NCI-H82 treated with DMSO at 0.1 percent for 48 hours (cell line): ENCODE measurements at regions not wholly inside any gene's neighbourhood (a gene's known extent, or its start where the extent isn't known, plus 50 kb on each side); places are given as distances from the start of the nearest gene placed in this dataset.
A peak's percentile ranks its signal among the peaks of the same experiment; 100 is the strongest.

ENCODE experiments used
- DNase-seq: peaks from one replicate; lab custom pipeline; 2025; ENCODE audit not compliant: unreplicated experiment; lab: John Stamatoyannopoulos, UW

DNA sequence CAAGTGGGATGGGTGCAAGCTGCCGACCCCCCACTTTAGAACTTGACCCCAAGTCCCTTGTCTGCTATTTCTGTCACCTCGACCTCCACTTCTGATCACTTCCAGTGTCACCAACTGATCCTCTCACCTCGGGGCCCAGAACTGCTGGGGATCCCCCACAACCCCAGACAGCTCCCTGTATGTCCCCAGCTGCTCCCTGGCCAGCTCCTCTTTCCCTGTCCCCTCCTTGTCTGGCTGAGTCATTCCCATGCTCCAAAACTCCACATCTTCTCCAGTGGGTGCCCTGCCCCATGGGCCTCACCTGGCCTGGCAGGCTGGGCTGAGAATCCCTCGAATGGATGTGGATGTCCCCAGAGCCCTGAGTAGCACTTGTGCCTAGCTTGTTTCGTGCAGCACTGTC is 154.3 kb upstream of the PCBD1 start:
- DNase-seq: no peak

DNA sequence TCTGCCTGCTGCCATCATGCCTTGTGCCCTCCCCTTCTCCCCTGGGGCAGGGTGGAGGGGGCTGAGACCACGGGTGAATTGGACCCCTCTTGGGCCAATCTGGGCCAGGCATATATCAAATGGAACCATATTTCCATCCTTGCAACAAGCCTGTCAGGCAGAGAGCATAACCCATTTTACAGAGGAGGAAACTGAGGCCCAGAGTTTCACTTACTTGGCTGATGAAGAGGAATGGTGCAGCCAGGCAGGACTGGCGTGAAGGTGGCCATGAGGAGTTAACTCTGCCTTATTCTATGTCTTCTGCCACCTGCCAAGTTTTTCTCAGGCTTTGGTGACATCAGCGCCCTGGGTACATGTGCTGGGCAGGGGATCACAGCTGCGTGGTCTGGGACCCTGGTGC is 155.5 kb upstream of the PCBD1 start:
- DNase-seq: no peak

DNA sequence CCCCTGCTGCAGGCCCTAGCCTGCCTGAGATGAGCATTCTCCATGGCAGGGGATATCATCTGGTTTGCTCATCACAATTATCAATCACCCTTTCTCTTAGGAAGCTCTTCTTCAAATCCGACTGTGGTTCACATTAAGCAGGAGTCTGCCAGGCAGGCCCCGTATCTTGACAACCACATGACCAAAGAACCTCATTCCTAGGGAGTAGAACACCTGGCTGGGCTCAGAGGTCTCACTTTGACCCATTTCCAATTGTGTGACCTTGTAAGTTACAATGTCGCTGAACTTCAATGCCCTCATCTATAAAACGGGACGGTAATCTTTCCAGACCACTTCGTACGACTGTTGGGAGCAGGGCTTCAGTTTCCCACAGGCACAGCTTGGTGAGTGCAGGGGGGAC is 156.4 kb upstream of the PCBD1 start:
- no peak for DNase-seq

DNA sequence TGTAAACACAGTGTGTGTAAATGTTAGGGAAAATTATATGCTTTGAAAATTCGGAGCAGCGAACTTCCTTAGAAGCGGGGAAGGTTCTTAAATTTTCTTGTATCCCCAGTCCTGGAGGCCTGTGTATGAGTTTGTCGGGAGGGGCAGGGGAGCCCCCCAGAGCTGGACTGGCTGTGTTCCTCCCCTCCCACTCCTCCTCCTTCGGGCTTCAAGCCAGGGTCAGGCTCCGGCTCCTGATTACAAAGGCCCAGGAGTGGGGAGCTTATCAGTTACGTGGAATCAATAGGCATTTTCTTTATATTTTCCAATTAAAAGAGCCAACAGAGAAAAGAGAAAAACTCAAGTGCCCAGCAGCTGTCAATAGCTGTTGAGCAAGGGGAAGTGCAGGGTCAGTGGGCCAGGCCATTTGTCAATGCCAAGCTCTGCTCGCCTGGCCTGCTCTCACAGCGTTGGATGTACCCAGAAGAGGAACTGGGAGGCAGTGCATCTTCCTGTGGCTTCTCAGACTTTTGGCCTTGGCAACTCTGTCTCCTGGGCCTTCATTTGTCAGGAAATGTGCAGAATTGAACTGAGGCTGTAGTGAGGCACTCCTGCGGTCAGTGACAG is 156.9 kb upstream of the PCBD1 start:
- DNase-seq: no peak

DNA sequence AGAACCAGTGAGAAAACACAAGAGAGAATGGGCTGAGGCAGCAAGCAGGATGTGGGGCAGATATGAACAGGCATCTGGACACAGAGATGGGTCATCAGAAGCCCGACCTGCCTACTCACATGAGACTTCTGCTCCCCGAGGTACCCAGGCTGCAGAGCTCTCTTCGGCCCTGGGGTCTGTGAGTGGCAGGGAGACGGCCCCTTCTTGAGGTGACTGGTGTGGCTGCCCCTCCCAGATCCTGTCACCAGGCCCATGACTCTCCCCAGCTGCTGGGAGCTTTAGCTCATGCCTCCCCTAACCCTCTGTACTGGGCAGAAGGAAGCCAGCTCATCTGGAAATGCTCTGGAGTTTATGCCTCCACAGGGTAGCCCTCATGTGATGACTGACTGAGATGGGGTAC is 157.6 kb upstream of the PCBD1 start:
- no peak for DNase-seq

DNA sequence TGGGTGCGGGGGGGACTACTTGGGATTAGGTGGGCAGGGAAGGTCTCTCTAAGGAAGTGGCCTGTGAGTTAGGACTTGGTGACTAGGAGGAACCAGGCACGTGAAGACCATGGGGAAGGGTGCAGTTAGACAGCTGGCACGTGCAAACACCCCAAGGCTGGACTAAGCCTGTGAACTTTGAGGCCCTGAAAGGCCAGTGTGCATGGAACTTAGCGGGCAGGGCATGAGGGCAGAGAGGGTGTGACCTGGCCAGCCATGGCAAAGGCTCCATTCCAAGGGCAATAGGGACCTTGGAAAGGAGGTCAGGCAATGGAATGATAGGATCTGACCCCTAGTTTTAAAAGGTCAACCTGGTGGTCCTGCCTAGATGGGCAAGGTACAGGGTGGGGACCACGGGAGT is 158.4 kb upstream of the PCBD1 start:
- no peak for DNase-seq

GRCh38 chr10:71048971-71049615 is 160.7 kb upstream of the PCBD1 start:
- DNase-seq: no peak

- DNase-seq: no peak
Observed at GRCh38 chr10:71049994-71050393, 161.6 kb upstream of the PCBD1 start.

- no peak for DNase-seq
Observed at GRCh38 chr10:71052076-71052660, 160.2 kb upstream of the UNC5B start.

GRCh38 chr10:71052708-71053107 is 159.7 kb upstream of the UNC5B start:
- DNase-seq: no peak

- DNase-seq: no peak
Observed at GRCh38 chr10:71053169-71053895, 159.0 kb upstream of the UNC5B start.

GRCh38 chr10:71058308-71058707 is 154.1 kb upstream of the UNC5B start:
- no peak for DNase-seq

DNA sequence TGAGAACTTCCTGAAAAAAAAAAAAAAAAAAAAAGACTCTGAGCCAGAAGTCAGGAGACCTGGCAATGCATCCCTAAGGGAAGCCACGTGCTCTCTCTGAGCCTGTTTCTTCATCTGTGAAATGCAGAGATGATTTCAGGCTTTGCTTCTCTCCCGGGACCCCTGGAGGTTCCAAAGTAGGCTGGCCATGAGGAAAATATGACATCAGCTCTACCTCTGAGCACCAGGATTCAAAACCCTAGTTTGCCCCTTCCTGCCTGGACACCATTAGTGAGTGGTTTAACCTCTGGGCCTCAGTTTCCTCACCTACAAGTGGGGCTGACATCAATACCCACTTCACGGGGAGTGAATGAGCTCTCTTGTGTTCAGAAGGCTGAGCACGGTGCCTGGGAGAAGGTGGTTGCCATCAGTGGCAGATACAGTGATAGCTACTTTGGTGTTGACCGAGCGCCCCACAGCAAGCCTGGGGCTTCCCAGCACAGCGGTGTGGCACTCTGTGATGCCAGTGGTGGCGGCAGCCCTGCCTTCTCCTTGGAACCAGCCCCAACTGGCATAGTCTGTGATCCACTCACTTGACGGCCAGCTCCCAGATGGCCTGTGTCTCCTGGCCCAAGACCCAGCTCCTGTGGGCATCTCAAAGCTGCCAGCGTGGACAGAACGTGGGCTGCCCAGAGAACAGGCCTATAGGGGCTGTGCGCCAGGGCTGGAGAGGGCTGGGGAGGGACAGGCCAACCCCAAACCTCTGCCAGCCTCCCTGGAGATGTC is 153.1 kb upstream of the UNC5B start:
- DNase-seq: no peak

DNA sequence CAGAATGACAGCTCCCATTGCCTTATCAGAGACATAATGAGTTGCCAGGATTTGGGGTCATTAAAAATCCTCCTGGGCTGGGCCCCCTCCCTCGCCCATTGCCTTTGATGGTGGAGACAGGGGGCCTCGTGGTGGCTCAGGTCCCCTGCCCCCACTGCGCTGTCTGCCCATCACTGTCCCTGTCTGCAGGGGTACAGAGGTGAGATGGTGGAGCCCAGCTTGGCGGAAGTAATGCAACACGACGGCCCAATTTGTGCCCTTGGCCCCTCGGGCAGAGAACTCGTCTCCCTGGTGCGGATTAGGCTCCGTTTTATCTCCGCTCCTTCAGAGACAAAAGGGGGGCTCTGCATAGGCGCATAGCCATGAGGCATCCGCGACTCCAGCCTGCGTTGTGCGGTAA is 152.4 kb upstream of the UNC5B start:
- DNase-seq: no peak

GRCh38 chr10:71060476-71061426 is 151.6 kb upstream of the UNC5B start:
- peak; percentile 30 for DNase-seq

DNA sequence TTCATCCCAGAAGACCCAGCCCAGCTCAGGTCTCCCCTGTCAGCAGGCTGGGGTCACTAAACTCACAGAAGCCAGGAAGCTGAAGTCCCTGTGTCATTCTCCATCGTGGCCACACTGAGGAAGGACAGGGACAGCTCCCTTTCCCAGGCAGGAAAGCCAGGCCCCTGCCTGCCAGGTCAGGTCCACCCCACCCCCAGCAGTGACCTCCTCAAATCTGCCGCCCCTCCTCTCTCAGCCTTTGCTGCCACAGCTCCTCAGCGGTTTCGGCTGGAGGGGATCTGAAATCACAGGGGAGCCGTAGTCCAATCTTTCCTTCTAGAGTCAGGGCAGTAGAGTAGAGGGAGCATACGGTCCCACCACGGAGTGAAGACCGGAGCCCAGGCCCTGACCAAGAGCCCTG is 150.9 kb upstream of the UNC5B start:
- no peak for DNase-seq

- DNase-seq: no peak
Observed at GRCh38 chr10:71062156-71062555, 150.2 kb upstream of the UNC5B start.

- DNase-seq: no peak
Observed at GRCh38 chr10:71063401-71063800, 149.0 kb upstream of the UNC5B start.

GRCh38 chr10:71064413-71065118 is 147.8 kb upstream of the UNC5B start:
- DNase-seq: peak; percentile 20

DNA sequence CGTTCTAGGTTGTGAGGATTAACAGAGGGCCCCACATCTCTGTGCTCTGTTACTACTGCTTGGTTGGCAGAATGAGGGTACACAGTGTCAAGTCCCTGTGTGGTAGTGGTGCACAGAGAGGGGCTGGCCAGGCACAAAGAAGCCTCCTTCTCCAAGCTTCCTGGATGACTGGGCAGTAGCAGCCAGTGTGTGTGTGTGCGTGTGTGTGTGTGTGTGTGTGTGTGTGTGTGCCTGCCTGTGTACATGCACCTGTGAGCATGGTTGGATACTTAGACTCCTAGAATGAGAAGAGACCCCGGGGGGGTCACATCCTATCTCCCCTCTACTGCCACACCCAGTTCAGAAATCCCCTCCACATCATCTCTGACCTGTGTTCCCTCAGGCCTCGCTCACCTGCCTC is 146.7 kb upstream of the UNC5B start:
- DNase-seq: no peak
